ENCODE measurements at regions not wholly inside any gene's neighbourhood (a gene's known extent, or its start where the extent isn't known, plus 50 kb on each side); places are given as distances from the start of the nearest gene placed in this dataset.

DNA sequence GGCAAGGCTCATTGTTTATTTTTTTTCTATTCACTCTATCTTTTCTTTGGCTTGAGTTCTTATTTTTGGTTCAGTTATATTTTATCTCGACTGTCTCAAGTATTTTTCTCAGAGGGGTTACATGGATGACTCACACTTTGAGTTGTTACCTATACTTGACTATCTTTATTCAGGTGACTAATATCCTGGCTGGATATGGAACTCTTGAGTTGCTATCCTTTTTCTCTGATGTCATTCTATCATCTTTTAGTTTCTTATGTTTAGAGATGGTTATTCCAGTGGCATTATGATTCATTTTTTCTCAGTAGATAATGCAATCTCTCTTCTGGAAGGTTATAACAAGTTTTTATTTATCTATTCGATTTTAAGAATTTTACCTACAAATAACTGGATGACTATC, 117.9 kb downstream of the COX18 start:
- no peaks in the 10 kb centered on the region for H3K36me3 Mint-ChIP-seq
- intact Hi-C loops (cut with micrococcal nuclease), result no loop called here
- no CpG with 5 or more reads among the region's 2 CpGs for WGBS (ENCODE audit: insufficient coverage)
- no peaks in the 10 kb centered on the region for H3K79me2 ChIP-seq (ENCODE audit: insufficient read depth, low read length)
- H3K27me3 Mint-ChIP-seq (ENCODE audit: low read depth in 3 of 3), result no peaks in the 10 kb centered on the region
- H3K4me3 ChIP-seq (replicated peaks in 1 of 3; ENCODE audit: low read depth in 2 of 3, low read length in 3 of 3), result no peak overlapping the region
- TF ChIP-seq, protein P1, sequence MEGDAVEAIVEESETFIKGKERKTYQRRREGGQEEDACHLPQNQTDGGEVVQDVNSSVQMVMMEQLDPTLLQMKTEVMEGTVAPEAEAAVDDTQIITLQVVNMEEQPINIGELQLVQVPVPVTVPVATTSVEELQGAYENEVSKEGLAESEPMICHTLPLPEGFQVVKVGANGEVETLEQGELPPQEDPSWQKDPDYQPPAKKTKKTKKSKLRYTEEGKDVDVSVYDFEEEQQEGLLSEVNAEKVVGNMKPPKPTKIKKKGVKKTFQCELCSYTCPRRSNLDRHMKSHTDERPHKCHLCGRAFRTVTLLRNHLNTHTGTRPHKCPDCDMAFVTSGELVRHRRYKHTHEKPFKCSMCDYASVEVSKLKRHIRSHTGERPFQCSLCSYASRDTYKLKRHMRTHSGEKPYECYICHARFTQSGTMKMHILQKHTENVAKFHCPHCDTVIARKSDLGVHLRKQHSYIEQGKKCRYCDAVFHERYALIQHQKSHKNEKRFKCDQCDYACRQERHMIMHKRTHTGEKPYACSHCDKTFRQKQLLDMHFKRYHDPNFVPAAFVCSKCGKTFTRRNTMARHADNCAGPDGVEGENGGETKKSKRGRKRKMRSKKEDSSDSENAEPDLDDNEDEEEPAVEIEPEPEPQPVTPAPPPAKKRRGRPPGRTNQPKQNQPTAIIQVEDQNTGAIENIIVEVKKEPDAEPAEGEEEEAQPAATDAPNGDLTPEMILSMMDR (IDR thresholded peaks at IDR 0.05), result no peak
- no peak overlapping the region for H3K4me3 Mint-ChIP-seq
- H3K9me3 ChIP-seq (replicated peaks in 1 of 2; ENCODE audit: control insufficient read depth in 1 of 2, insufficient read depth in 1 of 2, low read length in 2 of 2), result peaks cover 4 to 10% of the 10 kb centered on the region in 2 donors
- no peak overlapping the region for H3K9ac ChIP-seq (ENCODE audit: insufficient read depth, low read length, poor library complexity, severe bottlenecking)
- H3K4me2 ChIP-seq (replicated peaks; ENCODE audit: extremely low read depth, low read length, poor library complexity, severe bottlenecking), result no peak overlapping the region
- no peak overlapping the region for H2AFZ ChIP-seq (ENCODE audit: insufficient read depth, low read depth, low read length, poor library complexity, severe bottlenecking)
- no peak for DNase-seq
- H3K4me1 Mint-ChIP-seq, result no peaks in the 10 kb centered on the region
- H3K27ac ChIP-seq (ENCODE audit: low read depth in 1 of 2, low read length in 2 of 2), result no peak overlapping the region
- H3K9me3 Mint-ChIP-seq, result peaks cover 0 to 12% (median 2%) of the 10 kb centered on the region in 7 donors
- H3K36me3 ChIP-seq (replicated peaks in 1 of 2; ENCODE audit: control insufficient read depth in 1 of 2, insufficient read depth in 2 of 2, low read length in 2 of 2), result no peaks in the 10 kb centered on the region
- no peaks in the 10 kb centered on the region for H3K27me3 ChIP-seq (ENCODE audit: control insufficient read depth in 2 of 2, insufficient read depth in 2 of 2, low read length in 2 of 2)
- H3K27ac Mint-ChIP-seq, result no peak overlapping the region
- no peaks in the 10 kb centered on the region for H4K20me1 ChIP-seq (ENCODE audit: insufficient read depth, low read length)
- no peaks in the 10 kb centered on the region for H3K4me1 ChIP-seq (ENCODE audit: control insufficient read depth in 1 of 2, insufficient read depth in 2 of 2, low read length in 2 of 2)

DNA sequence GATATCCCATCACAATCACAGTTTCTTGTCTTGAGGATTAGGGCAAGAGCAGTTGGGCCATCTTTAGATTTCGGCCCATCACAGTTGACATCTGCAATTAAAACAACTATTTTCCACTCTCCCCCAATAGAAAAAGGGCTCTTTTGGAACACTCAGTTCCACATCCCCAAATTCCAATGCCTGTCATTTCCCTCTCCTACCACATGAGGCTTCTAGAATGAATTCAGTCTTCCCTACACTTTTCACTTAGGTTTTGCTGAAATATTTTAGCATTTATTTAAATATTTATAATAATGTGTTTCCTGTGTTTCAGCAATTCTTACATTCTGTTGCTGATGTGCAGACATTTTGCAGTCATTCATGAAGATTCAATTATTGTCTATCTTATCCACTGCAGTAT, 118.4 kb downstream of the COX18 start:
- H3K27me3 Mint-ChIP-seq (ENCODE audit: low read depth in 3 of 3), result no peaks in the 10 kb centered on the region
- Histone ChIP-seq H3K4me1 (ENCODE audit: control insufficient read depth in 1 of 2, insufficient read depth in 2 of 2, low read length in 2 of 2) (no peaks in the 10 kb centered on the region), H3K79me2 (ENCODE audit: insufficient read depth, low read length) (no peaks in the 10 kb centered on the region), H3K27me3 (ENCODE audit: control insufficient read depth in 2 of 2, insufficient read depth in 2 of 2, low read length in 2 of 2) (no peaks in the 10 kb centered on the region), H3K9ac (ENCODE audit: insufficient read depth, low read length, poor library complexity, severe bottlenecking) (no peak overlapping the region), H4K20me1 (ENCODE audit: insufficient read depth, low read length) (no peaks in the 10 kb centered on the region), H3K4me2 (replicated peaks; ENCODE audit: extremely low read depth, low read length, poor library complexity, severe bottlenecking) (no peak overlapping the region), H2AFZ (ENCODE audit: insufficient read depth, low read depth, low read length, poor library complexity, severe bottlenecking) (no peak overlapping the region), H3K9me3 (replicated peaks in 1 of 2; ENCODE audit: control insufficient read depth in 1 of 2, insufficient read depth in 1 of 2, low read length in 2 of 2) (peaks cover 4 to 15% of the 10 kb centered on the region in 2 donors), H3K36me3 (replicated peaks in 1 of 2; ENCODE audit: control insufficient read depth in 1 of 2, insufficient read depth in 2 of 2, low read length in 2 of 2) (no peaks in the 10 kb centered on the region), H3K4me3 (replicated peaks in 1 of 3; ENCODE audit: low read depth in 2 of 3, low read length in 3 of 3) (no peak overlapping the region), H3K27ac (ENCODE audit: low read depth in 1 of 2, low read length in 2 of 2) (no peak overlapping the region)
- no peak overlapping the region for H3K27ac Mint-ChIP-seq
- intact Hi-C loops (cut with micrococcal nuclease), result no loop called here
- H3K36me3 Mint-ChIP-seq, result no peaks in the 10 kb centered on the region
- H3K4me3 Mint-ChIP-seq, result no peak overlapping the region
- H3K4me1 Mint-ChIP-seq, result no peaks in the 10 kb centered on the region
- DNase-seq, result no peak
- WGBS (ENCODE audit: insufficient coverage), result 100% methylated on average over 1 of the region's 1 CpG
- H3K9me3 Mint-ChIP-seq, result peaks cover 0 to 8% (median 4%) of the 10 kb centered on the region in 7 donors
- TF ChIP-seq, protein P1 (IDR thresholded peaks at IDR 0.05), result no peak
